ENCODE measurements at regions not wholly inside any gene's neighbourhood (a gene's known extent, or its start where the extent isn't known, plus 50 kb on each side); places are given as distances from the start of the nearest gene placed in this dataset.

- Histone ChIP-seq H3K4me3 (no peak overlapping the region), H3K27ac (no peak overlapping the region), H2AFZ (no peak overlapping the region), H3K4me1 (ENCODE audit: insufficient read depth) (no peaks in the 10 kb centered on the region), H3K27me3 (no peaks in the 10 kb centered on the region), H3K9me3 (ENCODE audit: low read depth) (no peaks in the 10 kb centered on the region), H3K79me2 (no peaks in the 10 kb centered on the region), H3K4me2 (no peak overlapping the region), H4K20me1 (ENCODE audit: insufficient read depth, poor library complexity, severe bottlenecking) (no peaks in the 10 kb centered on the region), H3K36me3 (replicated peaks; ENCODE audit: insufficient read depth, low read depth) (no peaks in the 10 kb centered on the region), H3K9me2 (replicated peaks; ENCODE audit: insufficient read depth) (no peaks in the 10 kb centered on the region)
- no peak for TF ChIP-seq CTCF (IDR thresholded peaks at IDR 0.05; ENCODE audit: poor library complexity)
- no peak for TF ChIP-seq EZH2 (IDR thresholded peaks at IDR 0.05; ENCODE audit: borderline replicate concordance)
- TF ChIP-seq EZH2phosphoT487 (IDR thresholded peaks at IDR 0.05; ENCODE audit: low read depth, severe bottlenecking, unreplicated experiment): no peak
- no peak for DNase-seq (ENCODE audit: low spot score)
- 94% methylated on average over 4 of the region's 4 CpGs for WGBS (ENCODE audit: low lambda C conversion rate, missing lambda C conversion rate)
Observed at GRCh38 chr1:87178441-87178840, 150.2 kb upstream of the LMO4 start.

- Histone ChIP-seq H3K27ac (no peak overlapping the region), H3K4me1 (ENCODE audit: insufficient read depth) (no peaks in the 10 kb centered on the region), H3K36me3 (replicated peaks; ENCODE audit: insufficient read depth, low read depth) (no peaks in the 10 kb centered on the region), H2AFZ (no peak overlapping the region), H3K9me3 (ENCODE audit: low read depth) (no peaks in the 10 kb centered on the region), H4K20me1 (ENCODE audit: insufficient read depth, poor library complexity, severe bottlenecking) (no peaks in the 10 kb centered on the region), H3K4me3 (no peak overlapping the region), H3K4me2 (no peak overlapping the region), H3K79me2 (no peaks in the 10 kb centered on the region), H3K27me3 (no peaks in the 10 kb centered on the region), H3K9me2 (replicated peaks; ENCODE audit: insufficient read depth) (no peaks in the 10 kb centered on the region)
- WGBS (ENCODE audit: low lambda C conversion rate, missing lambda C conversion rate): 86% methylated on average over 15 of the region's 15 CpGs
- TF ChIP-seq EZH2 (IDR thresholded peaks at IDR 0.05; ENCODE audit: borderline replicate concordance) (no peak), CTCF (IDR thresholded peaks at IDR 0.05; ENCODE audit: poor library complexity) (no peak), EZH2phosphoT487 (IDR thresholded peaks at IDR 0.05; ENCODE audit: low read depth, severe bottlenecking, unreplicated experiment) (no peak)
- no peak for DNase-seq (ENCODE audit: low spot score)
Observed at GRCh38 chr1:87179076-87179810, 149.4 kb upstream of the LMO4 start.

GRCh38 chr1:87179851-87180519, 148.7 kb upstream of the LMO4 start:
- H3K36me3 ChIP-seq (replicated peaks; ENCODE audit: insufficient read depth, low read depth): no peaks in the 10 kb centered on the region
- H3K4me1 ChIP-seq (ENCODE audit: insufficient read depth): no peaks in the 10 kb centered on the region
- no peaks in the 10 kb centered on the region for H4K20me1 ChIP-seq (ENCODE audit: insufficient read depth, poor library complexity, severe bottlenecking)
- TF ChIP-seq EZH2 (IDR thresholded peaks at IDR 0.05; ENCODE audit: borderline replicate concordance) (no peak), EZH2phosphoT487 (IDR thresholded peaks at IDR 0.05; ENCODE audit: low read depth, severe bottlenecking, unreplicated experiment) (no peak), CTCF (IDR thresholded peaks at IDR 0.05; ENCODE audit: poor library complexity) (no peak)
- no peak overlapping the region for H2AFZ ChIP-seq
- no peak overlapping the region for H3K4me2 ChIP-seq
- H3K79me2 ChIP-seq: no peaks in the 10 kb centered on the region
- H3K27ac ChIP-seq: no peak overlapping the region
- 73% methylated on average over 8 of the region's 8 CpGs for WGBS (ENCODE audit: low lambda C conversion rate, missing lambda C conversion rate)
- H3K4me3 ChIP-seq: no peak overlapping the region
- H3K27me3 ChIP-seq: no peaks in the 10 kb centered on the region
- H3K9me2 ChIP-seq (replicated peaks; ENCODE audit: insufficient read depth): no peaks in the 10 kb centered on the region
- no peaks in the 10 kb centered on the region for H3K9me3 ChIP-seq (ENCODE audit: low read depth)
- DNase-seq (ENCODE audit: low spot score): no peak

Data from hepatocyte (in vitro differentiated cells).